HG02759 (cell line): ENCODE measurements at regions not wholly inside any gene's neighbourhood (a gene's known extent, or its start where the extent isn't known, plus 50 kb on each side); places are given as distances from the start of the nearest gene placed in this dataset.
"Not testable (repeated sequence)": the region's sequence is repeated elsewhere in the genome, so short reads cannot be mapped to it uniquely, and the experiment has no call there.

ENCODE experiments used
- ATAC-seq: cut with Tn5 transposase; IDR thresholded peaks from one replicate; pipeline ENCODE4 v1.9.1; 2021; ENCODE audit warnings: mild to moderate bottlenecking, moderate library complexity; ENCODE audit not compliant: unreplicated experiment

DNA sequence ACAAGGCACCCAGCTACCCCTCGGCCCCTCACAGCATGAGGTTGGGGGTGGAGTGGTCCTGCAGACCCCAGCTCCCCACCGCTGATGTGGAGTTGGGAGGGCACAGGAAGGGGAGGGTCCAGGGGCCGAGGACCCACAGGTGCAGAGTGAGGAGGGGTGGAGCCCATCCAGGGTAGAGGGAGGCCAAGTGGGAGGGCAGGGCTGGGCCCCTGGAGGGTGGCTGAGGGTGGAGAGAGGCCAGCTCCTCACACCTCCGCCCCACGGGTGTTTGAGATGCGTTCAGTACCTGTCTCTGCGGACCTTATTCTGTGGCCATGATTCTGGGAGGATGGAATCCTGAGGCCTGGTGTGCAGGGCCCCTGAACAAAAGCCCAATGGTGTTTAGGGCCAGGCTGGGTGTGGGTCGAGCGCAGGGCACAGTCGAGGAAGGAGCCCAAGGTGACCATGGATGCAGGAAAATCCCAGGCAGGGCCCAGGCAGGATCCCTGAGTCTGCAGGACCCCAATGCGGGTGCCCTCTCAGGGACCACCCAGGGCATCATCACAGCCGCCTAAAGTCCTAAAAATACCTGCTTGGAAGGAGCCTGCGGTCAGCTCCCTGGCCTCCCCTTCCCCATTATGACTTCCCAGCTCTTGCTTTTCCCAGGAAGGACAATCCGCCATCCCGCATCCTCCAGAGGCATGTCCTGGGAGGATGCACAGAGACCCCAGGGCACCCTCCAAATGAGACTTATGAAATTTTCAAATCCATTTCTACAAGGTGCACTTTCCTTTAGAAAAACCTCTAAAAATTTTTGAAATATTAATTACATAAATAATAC is 377.1 kb upstream of the SFSWAP start:
- ATAC-seq = no peak

GRCh38 chr12:131334835-131335234 is 376.1 kb upstream of the SFSWAP start:
- ATAC-seq = no peak

GRCh38 chr12:131335456-131335855 is 375.4 kb upstream of the SFSWAP start:
- ATAC-seq = no peak

- ATAC-seq = not testable (repeated sequence)
Observed at GRCh38 chr12:131337861-131338260, 373.0 kb upstream of the SFSWAP start.

DNA sequence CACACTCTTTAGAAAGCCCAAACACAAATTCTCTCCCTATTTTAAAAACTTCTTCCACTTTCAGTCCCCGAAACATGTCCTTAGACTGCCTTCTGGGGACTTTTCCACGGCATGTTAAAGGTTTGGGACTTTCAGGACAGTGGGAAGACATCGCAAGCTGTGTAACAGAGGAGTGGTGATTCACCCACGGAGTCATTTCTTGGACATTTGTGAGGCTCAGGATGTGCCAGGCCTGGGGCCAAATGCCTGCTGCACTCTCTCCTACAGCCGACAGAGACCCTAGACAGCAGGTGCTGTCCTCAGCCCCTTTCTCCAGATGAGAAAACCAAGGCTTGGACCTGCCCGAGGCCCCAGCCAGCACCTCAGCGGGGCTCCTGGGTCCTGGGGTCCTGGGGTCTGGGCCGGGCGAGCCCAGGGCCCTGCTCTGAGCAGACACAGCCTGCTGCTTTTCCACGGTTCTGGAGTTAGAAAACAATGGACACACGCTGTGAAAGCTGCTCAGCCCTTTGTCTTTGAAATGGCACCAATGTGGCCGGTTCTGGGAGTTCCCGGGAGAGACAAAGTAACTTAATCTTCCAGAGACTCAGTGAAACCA is 370.2 kb upstream of the SFSWAP start:
- ATAC-seq = no peak

GRCh38 chr12:131341608-131342007 is 369.3 kb upstream of the SFSWAP start:
- not testable (repeated sequence) for ATAC-seq

- ATAC-seq = not testable (repeated sequence)
Observed at GRCh38 chr12:131343436-131343835, 367.5 kb upstream of the SFSWAP start.

DNA sequence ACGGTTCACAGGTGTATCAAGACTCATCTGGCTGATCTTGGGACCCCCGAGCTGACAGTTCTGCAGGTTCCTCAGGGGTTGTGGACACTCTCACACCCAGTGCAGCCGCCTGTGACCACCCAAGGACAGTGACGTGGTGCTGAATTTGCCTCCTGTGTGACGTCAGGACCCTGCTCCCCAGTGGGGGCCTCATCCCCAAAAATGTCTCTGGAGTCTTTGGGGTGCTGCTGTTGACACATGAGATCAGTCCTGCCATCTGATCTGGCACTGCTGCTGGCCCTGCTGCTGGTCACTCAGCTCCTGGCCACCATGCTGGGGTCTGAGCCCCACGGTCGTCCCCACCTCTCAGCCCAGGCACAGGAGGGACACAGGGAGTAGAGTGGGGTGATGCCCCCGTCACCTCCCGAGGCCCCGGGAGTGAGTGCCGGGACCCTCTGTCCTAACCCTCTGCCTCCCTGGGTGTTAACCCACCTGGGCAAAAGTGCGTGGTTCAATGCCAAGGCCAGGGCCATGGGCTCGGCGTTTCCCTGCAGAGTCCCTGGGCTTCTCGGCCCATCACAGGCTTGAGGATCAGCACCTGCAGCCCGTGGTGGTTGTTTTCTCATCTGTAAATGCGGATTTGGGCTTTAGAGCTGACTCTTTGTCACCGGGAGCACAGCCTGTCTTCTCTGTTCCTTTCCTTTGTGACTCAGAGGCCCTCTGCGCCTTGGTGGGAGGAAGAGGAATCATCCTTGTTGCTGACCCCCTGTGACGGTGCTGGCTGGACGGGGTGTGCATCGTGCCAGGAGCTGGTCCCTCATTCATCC is 366.0 kb upstream of the SFSWAP start:
- not testable (repeated sequence) for ATAC-seq

DNA sequence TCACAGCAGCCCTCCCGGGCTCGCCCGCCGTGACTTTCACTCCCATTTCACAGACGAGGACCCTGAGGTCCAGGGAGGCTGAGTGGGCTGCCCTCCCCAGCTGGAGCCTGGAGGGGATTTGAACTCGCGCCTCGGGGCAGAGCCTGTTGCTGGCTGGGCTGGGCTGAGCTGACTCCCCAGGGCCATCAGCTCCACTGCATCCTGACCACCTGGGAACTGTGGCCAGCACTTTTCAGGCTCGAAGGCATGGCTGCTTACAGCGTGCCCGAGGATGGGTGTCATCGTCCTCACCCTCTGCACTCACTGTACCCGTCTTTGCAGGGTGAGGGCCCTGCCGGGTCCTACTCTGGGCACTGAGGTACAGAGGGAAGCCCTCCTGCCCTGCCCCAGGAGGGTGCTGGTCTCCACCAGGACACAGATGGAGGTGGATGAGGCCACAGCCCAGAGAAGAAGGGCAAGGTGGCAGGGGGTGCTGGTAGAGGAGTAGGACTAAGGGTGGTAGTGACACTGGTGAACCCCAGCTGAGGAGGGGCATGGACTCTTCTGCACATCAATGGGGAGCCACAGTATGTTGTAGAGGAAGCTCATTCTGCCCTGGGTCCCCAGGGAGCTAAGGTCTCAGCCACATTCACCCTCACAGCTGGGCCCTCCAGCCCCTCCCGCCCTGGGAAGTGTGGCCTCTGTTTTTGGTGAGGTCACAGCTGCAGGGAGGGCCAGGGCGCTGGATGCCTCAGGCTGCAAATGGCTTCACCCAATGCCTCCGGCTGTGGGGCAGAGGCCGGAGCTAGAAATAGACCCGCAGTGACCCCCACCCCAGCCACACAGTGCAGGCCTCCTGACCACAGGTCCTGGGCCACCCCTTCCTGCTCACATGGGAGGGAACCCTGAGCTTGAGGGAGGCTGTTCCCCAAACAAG is 365.1 kb upstream of the SFSWAP start:
- no peak for ATAC-seq

- ATAC-seq = no peak
Observed at GRCh38 chr12:131346555-131347344, 364.1 kb upstream of the SFSWAP start.

- ATAC-seq = no peak
Observed at GRCh38 chr12:131347345-131347714, 363.6 kb upstream of the SFSWAP start.

DNA sequence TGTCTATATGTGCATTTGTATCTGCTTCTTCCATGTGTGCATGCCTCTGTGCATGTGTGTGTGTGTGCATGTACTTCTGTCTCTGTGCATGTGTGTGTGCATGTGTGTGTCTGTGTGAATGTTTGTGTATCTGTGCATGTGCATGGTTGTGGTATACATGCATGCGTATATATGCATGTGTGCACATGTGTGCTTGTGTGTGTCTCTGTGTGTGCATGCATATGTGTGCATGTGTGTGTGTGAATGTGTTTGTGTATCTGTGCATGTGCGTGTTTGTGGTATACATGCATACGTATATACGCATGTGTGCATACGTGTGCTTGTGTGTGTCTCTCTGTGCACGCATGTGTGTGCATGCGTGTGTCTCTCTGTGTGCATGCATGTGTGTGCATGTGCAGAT is 363.2 kb upstream of the SFSWAP start:
- ATAC-seq = no peak

DNA sequence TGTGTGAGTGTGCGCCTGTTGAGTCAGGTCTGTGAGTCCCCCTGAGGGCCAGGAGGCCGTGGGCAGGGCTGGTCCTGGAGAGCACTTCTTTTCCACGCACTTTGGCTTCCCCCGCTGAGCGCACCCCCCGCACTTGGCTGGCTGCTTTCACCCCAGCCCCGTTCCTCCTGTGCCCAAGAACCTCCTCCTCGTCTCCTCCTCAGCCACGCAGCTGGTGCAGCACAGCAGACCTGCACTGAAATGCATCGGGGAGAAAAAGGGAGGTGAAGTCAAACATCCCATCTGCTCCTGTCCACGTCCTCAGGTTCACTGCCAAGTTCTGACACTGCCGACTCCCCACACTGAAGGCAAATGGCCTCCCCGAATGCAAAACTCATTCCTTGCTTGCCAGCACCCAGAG is 362.7 kb upstream of the SFSWAP start:
- no peak for ATAC-seq

DNA sequence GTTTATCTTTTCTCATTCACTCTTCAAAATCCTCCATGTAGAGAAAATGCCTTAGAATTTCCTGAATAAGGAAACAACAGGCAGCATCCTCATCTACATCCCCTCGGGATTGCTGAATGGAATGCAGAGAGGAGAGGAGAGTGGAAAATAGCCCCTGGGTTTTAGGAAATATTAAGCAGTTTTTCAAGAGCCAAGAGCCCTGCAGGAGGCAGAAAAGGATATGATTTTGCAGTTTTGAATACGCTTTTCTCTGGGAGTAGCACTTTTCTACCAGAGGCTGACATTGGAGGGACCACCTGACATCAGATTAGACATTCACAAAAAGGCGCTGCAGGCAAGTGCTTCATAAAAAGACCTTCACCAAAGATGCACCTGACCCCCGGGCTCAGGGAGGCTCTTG is 362.2 kb upstream of the SFSWAP start:
- ATAC-seq = no peak

GRCh38 chr12:131349397-131350127 is 361.3 kb upstream of the SFSWAP start:
- no peak for ATAC-seq

GRCh38 chr12:131350943-131351318 is 360.0 kb upstream of the SFSWAP start:
- no peak for ATAC-seq

DNA sequence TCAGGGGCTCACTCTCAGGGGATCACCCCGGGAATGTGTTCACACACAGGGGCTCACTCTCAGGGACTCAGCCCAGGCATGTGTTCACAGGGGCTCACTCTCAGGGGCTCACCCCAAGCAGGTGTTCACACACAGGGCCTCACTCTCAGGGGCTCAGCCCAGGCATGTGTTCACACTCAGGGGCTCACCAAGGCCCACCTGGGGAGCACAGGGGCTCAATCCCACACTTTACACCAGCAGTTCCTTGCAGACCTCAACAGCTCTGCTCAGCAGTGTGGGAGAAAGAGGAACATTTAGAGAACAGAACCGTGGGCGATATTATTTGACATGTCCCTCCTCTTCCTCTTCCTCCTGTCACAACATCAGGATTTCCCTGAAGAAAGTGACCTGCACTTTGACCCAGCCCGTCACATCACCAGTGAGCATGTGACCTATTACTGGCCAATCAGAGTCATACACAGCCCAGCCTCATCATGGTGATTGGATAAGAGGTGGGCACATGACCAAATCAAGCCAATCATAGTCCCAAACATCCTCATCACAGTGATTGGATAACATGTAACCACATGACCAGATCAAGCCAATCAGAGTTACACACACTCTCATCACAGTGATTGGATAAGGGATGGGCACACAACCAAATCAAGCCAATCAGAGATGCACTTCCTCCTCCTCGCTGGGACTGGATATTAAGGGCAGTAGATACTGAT is 359.4 kb upstream of the SFSWAP start:
- no peak for ATAC-seq

- ATAC-seq = no peak
Observed at GRCh38 chr12:131352296-131352900, 358.5 kb upstream of the SFSWAP start.
